ENCODE measurements at regions not wholly inside any gene's neighbourhood (a gene's known extent, or its start where the extent isn't known, plus 50 kb on each side); places are given as distances from the start of the nearest gene placed in this dataset.

DNA sequence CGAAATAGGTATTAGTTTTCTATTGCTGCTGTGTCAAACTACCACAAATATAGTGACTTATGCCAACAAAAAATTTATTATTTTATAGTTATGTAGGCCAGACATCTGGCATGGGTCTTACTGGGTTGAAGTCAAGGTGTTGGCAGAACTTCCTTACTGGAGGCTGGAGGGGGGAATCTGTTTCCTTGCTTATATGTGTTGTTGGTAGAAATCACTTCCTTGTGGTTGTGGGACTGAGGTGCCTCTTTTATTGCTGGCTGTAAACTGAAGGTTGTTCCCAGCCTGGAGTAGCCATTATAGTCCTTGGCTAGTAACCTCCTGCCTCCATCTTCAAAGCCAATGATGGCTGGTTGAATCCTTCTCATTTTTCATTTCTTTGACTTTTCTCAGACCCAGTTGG is 439.8 kb upstream of the EEF2KMT start:
- no peaks in the 10 kb centered on the region for H3K27me3 ChIP-seq (ENCODE audit: insufficient read depth)
- Mint-ChIP-seq H3K9me3 (0 out of 3 replicates have a peak, but pooled peaks cover 4% of the 10 kb centered on the region), H3K4me3 (no peak overlapping the region), H3K27me3 (ENCODE audit: insufficient read depth, low read depth, poor library complexity) (no peaks in the 10 kb centered on the region), H3K36me3 (ENCODE audit: low read depth) (peaks cover 3% of the 10 kb centered on the region; the same call in 1 of the 3 replicates), H3K4me1 (peaks cover 24% of the 10 kb centered on the region), H3K27ac (no peak overlapping the region)
- no peaks in the 10 kb centered on the region for H3K79me2 ChIP-seq (replicated peaks; ENCODE audit: insufficient read depth)
- H3F3A ChIP-seq (replicated peaks; ENCODE audit: low read depth): no peaks in the 10 kb centered on the region
- no peak overlapping the region for H3K4me2 ChIP-seq
- no peak for ATAC-seq
- H3K4me1 ChIP-seq (ENCODE audit: insufficient read depth): peaks cover 11% of the 10 kb centered on the region; the same call in 1 of the 2 replicates
- H3K9me2 ChIP-seq (ENCODE audit: insufficient read depth): no peaks in the 10 kb centered on the region
- no peak overlapping the region for H3K4me3 ChIP-seq
- no peaks in the 10 kb centered on the region for H3K36me3 ChIP-seq (ENCODE audit: insufficient read depth)
- TF ChIP-seq ZNF114 (CRISPR knock-in tag; IDR thresholded peaks at IDR 0.05) (no peak), STAT1 (IDR thresholded peaks at IDR 0.05; ENCODE audit: unreplicated experiment) (no peak), CREB1 (CRISPR knock-in tag; IDR thresholded peaks at IDR 0.05; ENCODE audit: low read depth) (no peak), JUNB (IDR thresholded peaks at IDR 0.05; ENCODE audit: unreplicated experiment) (no peak), EZH2 (IDR thresholded peaks at IDR 0.05; ENCODE audit: low read depth, unreplicated experiment) (no peak), ETS1 (IDR thresholded peaks at IDR 0.05) (no peak), ZNF331 (CRISPR knock-in tag; IDR thresholded peaks at IDR 0.05; ENCODE audit: low read depth) (no peak), POLR2AphosphoS5 (IDR thresholded peaks at IDR 0.05; ENCODE audit: low read depth) (no peak)
- TF ChIP-seq, protein P1, sequence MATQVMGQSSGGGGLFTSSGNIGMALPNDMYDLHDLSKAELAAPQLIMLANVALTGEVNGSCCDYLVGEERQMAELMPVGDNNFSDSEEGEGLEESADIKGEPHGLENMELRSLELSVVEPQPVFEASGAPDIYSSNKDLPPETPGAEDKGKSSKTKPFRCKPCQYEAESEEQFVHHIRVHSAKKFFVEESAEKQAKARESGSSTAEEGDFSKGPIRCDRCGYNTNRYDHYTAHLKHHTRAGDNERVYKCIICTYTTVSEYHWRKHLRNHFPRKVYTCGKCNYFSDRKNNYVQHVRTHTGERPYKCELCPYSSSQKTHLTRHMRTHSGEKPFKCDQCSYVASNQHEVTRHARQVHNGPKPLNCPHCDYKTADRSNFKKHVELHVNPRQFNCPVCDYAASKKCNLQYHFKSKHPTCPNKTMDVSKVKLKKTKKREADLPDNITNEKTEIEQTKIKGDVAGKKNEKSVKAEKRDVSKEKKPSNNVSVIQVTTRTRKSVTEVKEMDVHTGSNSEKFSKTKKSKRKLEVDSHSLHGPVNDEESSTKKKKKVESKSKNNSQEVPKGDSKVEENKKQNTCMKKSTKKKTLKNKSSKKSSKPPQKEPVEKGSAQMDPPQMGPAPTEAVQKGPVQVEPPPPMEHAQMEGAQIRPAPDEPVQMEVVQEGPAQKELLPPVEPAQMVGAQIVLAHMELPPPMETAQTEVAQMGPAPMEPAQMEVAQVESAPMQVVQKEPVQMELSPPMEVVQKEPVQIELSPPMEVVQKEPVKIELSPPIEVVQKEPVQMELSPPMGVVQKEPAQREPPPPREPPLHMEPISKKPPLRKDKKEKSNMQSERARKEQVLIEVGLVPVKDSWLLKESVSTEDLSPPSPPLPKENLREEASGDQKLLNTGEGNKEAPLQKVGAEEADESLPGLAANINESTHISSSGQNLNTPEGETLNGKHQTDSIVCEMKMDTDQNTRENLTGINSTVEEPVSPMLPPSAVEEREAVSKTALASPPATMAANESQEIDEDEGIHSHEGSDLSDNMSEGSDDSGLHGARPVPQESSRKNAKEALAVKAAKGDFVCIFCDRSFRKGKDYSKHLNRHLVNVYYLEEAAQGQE (IDR thresholded peaks at IDR 0.05; ENCODE audit: unreplicated experiment): no peak
- DNase-seq (ENCODE audit: low spot score): no peak
- H3K27ac ChIP-seq (ENCODE audit: low read depth): no peak overlapping the region
- no peaks in the 10 kb centered on the region for H4K20me1 ChIP-seq (replicated peaks; ENCODE audit: insufficient read depth)
- no peak overlapping the region for H2AFZ ChIP-seq

GRCh38 chr16:5533321-5533888 is 435.8 kb upstream of the EEF2KMT start:
- H3K4me1 ChIP-seq (ENCODE audit: insufficient read depth): no peaks in the 10 kb centered on the region
- no peak overlapping the region for H2AFZ ChIP-seq
- H3K9me2 ChIP-seq (ENCODE audit: insufficient read depth): no peaks in the 10 kb centered on the region
- Mint-ChIP-seq H3K4me3 (no peak overlapping the region), H3K36me3 (ENCODE audit: low read depth) (peaks cover 3% of the 10 kb centered on the region; the same call in 1 of the 3 replicates), H3K4me1 (no peaks in the 10 kb centered on the region), H3K9me3 (0 out of 3 replicates have a peak, but pooled peaks cover 4% of the 10 kb centered on the region), H3K27me3 (ENCODE audit: insufficient read depth, low read depth, poor library complexity) (no peaks in the 10 kb centered on the region), H3K27ac (no peak overlapping the region)
- H3K79me2 ChIP-seq (replicated peaks; ENCODE audit: insufficient read depth): no peaks in the 10 kb centered on the region
- H3K36me3 ChIP-seq (ENCODE audit: insufficient read depth): no peaks in the 10 kb centered on the region
- no peak overlapping the region for H3K4me2 ChIP-seq
- DNase-seq (ENCODE audit: low spot score) (no peak), ATAC-seq (no peak)
- H3K27me3 ChIP-seq (ENCODE audit: insufficient read depth): no peaks in the 10 kb centered on the region
- no peak overlapping the region for H3K27ac ChIP-seq (ENCODE audit: low read depth)
- H4K20me1 ChIP-seq (replicated peaks; ENCODE audit: insufficient read depth): no peaks in the 10 kb centered on the region
- no peaks in the 10 kb centered on the region for H3F3A ChIP-seq (replicated peaks; ENCODE audit: low read depth)
- no peak overlapping the region for H3K4me3 ChIP-seq
- TF ChIP-seq ZNF114 (CRISPR knock-in tag; IDR thresholded peaks at IDR 0.05) (no peak), POLR2AphosphoS5 (IDR thresholded peaks at IDR 0.05; ENCODE audit: low read depth) (no peak), EZH2 (IDR thresholded peaks at IDR 0.05; ENCODE audit: low read depth, unreplicated experiment) (no peak), JUNB (IDR thresholded peaks at IDR 0.05; ENCODE audit: unreplicated experiment) (no peak)
- TF ChIP-seq, protein P1 (IDR thresholded peaks at IDR 0.05; ENCODE audit: unreplicated experiment): no peak
